Astrocyte (in vitro differentiated cells and primary cell): ENCODE measurements at regions not wholly inside any gene's neighbourhood (a gene's known extent, or its start where the extent isn't known, plus 50 kb on each side); places are given as distances from the start of the nearest gene placed in this dataset.

Source experiments
- CTCF ChIP-seq: IDR thresholded peaks from 2 replicates; pipeline ENCODE4 v1.5.1; 2011; ENCODE audit warnings: low read depth, mild to moderate bottlenecking, inconsistent platforms, low read length, moderate library complexity; ENCODE audit not compliant: insufficient read depth
- EZH2 ChIP-seq: IDR thresholded peaks from 2 replicates; pipeline ENCODE4 v1.6.1; 2012; ENCODE audit warnings: mild to moderate bottlenecking, low read length, inconsistent platforms; ENCODE audit not compliant: insufficient read depth

- TF ChIP-seq CTCF (no peak), EZH2 (no peak)
Measured at GRCh38 chr20:50409495-50409894, 100.7 kb upstream of the PTPN1 start.
